HG03432 (cell line): ENCODE measurements at regions not wholly inside any gene's neighbourhood (a gene's known extent, or its start where the extent isn't known, plus 50 kb on each side); places are given as distances from the start of the nearest gene placed in this dataset.
"Not testable (repeated sequence)": the region's sequence is repeated elsewhere in the genome, so short reads cannot be mapped to it uniquely, and the experiment has no call there.

Experiments used
- ATAC-seq: cut with Tn5 transposase; IDR thresholded peaks from one replicate; pipeline ENCODE4 v1.9.1; 2021; ENCODE audit warnings: mild to moderate bottlenecking, moderate library complexity; ENCODE audit not compliant: unreplicated experiment

- ATAC-seq = no peak
Observed at GRCh38 chr15:95615436-95615835, 715.1 kb upstream of the NR2F2 start.

DNA sequence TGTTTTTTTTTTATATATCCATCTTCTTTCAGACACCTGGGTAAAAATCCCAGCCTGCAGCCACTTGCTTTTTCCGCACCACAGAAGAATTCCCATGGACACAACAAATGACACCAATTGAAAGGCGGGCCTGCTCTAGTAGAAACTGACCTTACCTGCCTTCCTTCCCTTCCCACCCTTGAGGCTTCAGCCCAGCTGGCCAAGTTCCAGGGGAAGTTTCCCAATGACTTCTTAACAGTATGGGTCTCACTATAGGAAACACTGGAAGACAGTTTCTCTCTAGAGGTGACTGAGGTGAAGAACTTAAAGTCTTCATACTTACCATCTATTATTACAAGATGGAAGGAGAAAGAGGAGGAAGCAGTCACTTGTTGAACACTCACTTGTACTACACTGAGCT, 714.2 kb upstream of the NR2F2 start:
- no peak for ATAC-seq

GRCh38 chr15:95620934-95621579, 709.4 kb upstream of the NR2F2 start:
- peak; percentile 81 for ATAC-seq

GRCh38 chr15:95622843-95623242, 707.7 kb upstream of the NR2F2 start:
- ATAC-seq = no peak

DNA sequence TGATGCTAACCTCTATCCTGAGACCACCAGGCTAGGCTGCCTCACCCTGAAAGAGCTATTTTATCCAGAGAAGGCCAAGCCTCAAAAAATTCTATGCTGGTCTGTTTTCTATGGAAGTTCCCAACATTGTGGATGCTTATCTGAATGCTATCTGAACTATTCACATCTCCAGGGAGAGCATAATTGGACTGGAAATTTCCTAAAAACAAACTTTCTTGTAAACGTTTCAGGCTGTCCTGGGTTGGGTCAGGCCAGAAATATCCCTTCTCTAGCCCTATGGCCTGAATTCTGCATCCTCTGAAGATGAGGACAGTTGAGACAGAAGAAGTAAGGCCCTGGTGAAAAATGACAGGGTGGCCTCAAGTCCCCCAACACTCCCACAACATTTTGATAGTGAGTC, 706.4 kb upstream of the NR2F2 start:
- ATAC-seq = no peak

- no peak for ATAC-seq
Observed at GRCh38 chr15:95624616-95625361, 705.7 kb upstream of the NR2F2 start.

GRCh38 chr15:95626501-95627361, 703.8 kb upstream of the NR2F2 start:
- no peak for ATAC-seq

GRCh38 chr15:95629503-95630168, 700.9 kb upstream of the NR2F2 start:
- ATAC-seq = no peak

DNA sequence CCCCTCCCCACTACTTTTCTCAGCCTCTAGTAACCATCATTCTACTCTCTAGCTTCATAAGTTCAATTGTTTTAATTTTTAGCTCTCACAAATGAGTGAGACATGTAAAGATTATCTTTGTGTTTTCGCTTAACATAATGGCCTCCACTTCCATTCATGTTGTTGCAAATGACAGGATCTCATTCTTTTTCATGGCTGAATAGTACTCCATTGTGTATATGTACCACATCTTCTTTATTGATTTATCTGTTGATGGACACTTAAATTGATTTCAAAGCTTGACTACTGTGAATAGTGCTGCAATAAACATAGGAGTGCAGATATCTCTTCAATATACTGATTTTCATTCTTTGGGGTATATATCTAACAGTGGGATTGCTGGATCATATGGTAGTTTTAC, 699.8 kb upstream of the NR2F2 start:
- ATAC-seq = no peak

DNA sequence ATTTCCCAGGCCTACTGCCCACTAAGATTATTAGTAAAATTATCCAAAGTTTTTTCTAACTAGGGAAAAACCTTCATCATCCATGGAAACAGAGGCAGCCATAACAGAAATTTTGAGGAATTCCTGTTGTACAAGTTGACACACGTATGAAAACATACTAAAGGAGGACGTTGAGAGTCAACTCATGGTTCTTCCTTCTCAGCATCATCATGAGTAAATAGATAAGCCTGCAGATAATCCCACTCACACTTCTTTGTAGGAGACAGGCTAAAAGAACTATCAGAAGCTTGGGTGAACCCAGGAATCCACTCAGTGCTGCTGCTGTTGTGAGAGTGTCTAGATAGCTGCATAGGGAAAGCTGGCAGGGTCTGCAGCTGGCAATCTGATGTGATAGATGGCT, 694.8 kb upstream of the NR2F2 start:
- no peak for ATAC-seq

GRCh38 chr15:95636107-95636506, 694.4 kb upstream of the NR2F2 start:
- no peak for ATAC-seq

- ATAC-seq = not testable (repeated sequence)
Observed at GRCh38 chr15:95637234-95637633, 693.3 kb upstream of the NR2F2 start.

DNA sequence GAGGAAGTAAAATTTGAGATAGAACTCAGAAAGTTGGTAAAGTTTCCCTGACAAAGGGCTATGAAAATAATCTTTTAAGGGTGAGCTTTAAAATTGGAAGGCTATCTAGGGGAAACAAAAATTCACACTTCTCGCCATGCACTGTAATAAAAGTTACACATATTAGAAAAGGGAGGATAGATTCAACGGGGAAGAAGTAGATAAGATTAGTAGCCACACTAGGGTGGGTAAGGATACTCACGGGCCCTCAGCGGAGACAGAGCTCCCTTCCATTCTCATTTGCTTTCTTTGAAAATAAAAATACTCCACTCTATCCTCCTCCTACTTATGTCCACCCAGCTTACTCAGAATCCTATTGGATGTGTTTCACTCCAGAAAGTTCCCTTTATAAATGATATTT, 691.3 kb upstream of the NR2F2 start:
- ATAC-seq = no peak

- no peak for ATAC-seq
Observed at GRCh38 chr15:95644100-95644875, 686.2 kb upstream of the NR2F2 start.

- no peak for ATAC-seq
Observed at GRCh38 chr15:95645791-95646338, 684.6 kb upstream of the NR2F2 start.

DNA sequence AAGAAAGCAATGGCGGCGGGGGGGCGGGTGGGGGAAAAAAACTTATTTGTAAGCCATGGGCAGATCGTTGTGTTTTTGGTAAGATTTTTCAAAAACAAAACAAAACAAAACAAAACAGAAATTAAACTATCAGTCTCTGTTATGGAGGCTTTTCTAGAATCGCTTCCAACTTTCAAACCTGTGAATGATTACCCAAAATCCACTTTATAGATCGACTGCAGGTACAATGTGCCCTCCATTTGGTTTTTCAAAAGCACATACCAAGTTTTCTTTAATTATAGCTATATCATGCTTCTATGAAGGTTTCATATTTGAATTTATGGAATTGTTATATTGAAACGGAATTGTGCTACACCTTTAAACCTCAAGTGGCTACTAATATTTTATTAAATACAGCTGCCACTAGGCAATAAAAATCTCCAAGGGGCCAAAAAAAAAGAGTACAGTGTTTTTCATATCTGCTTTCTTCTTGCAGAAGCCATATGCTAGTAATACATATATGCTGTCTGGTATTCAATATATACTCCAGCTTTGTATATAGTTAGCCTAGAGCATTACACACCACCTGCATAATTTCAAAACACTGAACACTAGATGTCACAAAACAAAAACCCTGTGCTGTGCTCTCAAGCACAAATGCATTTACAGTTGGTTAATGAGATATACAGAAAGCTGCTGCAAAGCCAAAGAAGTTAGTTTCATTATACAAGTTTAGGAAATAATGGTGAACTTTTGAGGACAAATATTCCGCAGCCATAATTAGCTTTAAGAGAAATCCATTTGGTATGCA, 683.8 kb upstream of the NR2F2 start:
- no peak for ATAC-seq

DNA sequence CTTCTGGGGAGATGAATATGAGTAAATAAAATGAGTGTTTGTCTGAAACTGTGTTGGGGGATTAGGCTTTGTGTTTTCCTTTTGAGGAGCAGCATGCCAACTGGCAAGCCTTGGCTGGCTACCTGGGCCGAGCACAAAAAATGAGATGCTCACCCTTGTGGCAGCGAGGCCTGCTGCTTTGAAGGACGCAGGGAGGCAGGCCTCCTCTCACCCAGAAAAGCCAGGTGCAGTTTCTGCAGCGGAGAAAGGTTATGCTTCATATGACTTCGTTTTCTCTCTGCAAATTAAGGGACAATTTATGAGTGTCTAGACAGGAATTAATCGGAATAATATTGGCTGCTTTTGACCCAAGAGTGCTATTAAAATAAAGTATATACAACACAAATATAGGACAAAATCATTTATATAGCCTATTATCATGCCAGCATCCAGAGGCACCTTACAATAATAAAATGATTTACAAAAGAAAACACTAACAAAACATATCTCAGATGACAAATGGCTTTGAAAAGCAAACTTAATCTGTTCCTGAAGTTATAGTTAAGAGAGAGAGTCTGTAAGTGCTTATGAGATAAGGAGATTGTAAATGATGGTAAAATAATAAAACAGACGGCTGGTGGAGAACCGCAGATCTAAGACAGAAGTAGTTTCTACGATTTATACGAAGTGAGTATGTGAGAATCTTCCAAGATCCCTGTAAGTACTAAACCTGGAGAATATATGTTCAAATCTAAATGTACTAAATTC, 682.8 kb upstream of the NR2F2 start:
- no peak for ATAC-seq

DNA sequence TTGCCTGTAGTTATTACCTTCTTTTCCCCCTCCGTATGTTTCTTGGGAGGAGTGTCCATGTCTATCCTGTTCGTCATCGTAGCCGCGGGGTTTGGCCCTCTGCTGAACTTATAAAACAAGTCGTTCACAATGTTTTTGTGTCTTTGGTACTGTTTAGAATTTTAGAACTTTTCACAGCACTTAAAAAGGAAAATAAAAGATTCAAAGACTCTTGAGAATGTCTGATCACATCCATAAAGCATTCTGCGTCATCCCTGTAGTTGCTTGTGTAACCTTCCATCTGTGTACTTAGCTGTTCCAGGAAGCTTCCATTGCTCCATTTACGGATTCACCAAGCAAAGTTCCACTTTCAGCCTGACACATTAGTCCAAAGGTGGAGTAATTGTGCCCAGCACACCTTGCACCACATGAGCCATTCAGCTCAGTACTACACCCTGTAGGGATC, 677.1 kb upstream of the NR2F2 start:
- no peak for ATAC-seq
